ENCODE measurements at regions not wholly inside any gene's neighbourhood (a gene's known extent, or its start where the extent isn't known, plus 50 kb on each side); places are given as distances from the start of the nearest gene placed in this dataset.

DNA sequence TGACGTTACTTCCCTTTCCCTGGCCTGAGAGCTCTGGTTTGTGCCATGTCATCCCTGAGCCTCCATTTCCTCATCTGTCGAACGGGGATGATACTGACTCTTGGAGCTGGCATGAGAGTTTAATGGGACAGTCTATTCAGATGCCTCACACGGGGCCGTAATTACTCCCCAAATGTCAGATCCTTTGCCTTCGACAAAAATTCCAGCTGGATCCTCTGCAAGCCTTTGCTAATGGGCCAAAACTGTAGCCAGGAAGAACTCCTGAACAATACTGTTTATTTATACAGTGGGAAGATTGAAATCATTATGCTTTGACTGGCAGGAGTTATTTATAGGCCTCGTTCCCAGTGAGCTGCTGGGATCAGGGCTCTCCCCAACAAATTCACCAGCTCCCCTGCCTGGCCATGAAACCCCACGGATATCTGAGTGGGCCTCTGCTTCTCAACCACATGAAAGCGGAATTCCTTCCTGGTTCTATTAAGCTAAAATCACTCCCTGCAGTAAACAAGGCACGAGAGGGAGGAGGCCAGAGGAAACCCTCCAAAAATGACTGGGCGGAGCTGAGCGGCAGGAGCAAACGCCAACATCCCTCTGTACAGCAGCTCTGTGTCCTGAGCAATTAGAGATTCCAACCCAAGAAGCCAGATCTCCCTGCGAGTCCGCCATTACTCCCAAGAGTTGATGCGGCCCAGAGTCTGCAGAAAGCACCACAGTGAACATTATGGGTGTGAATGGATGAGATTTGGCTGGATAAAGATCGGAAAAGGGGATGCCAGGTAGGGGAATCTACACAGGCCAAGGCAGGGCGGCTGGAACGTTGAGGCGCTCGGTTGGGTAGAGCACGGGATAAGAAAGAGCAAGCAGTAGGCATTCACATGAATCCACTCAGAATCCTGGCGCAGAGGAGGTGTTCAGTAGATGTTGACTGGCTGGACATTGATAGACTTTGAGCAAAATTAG lies 326.1 kb downstream of the BCL11B start:
- no peak for DNase-seq

DNA sequence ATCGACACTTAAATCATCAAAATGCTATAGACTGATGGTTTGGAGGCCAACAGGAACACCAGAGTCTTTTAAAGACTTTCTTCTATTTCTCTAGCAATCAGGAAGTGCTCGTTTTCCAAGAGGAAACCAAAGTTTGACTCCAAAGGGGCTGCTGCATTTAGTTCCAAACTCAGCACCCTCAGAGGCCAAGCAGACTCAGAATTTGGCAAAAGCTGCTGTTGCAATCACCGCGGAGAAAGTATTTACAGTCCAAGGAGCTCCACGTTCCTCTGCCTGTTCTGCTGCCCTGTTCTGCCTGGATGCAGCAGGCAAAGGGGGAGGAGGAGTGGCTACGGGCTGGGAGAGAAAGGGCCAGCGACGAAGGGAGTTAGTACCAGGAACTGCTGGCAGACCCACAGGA lies 325.1 kb downstream of the BCL11B start:
- DNase-seq, result no peak

DNA sequence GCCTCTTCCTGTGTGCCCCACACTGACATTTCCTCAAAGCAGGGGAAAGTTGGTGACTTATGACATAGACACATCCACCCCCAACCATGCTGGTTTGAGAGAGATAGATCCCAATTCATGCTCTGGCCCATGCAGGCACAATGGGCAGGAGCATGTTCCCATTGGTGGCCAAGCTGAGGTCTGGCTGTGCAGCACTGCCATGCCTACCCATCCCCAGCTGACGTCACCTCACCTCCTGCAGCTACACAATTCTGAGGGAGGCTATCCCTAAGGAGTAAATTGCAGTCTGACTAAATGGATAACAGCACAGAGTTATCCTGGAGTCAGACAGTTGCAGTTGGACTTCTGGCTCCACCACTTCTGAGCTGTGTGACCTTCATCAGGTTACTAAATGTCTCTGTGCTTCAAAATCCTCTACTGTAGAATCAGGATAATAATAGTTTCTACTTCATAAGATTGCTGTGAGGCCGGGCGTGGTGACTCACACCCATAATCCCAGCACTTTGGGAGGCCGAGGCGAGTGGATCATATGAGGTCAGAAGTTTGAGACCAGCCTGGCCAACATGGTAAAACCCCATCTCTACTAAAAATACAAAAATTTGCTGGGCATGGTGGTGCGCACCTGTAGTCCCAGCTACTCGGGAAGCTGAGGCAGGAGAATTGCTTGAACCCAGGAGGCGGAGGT lies 323.9 kb downstream of the BCL11B start:
- DNase-seq, result no peak

DNA sequence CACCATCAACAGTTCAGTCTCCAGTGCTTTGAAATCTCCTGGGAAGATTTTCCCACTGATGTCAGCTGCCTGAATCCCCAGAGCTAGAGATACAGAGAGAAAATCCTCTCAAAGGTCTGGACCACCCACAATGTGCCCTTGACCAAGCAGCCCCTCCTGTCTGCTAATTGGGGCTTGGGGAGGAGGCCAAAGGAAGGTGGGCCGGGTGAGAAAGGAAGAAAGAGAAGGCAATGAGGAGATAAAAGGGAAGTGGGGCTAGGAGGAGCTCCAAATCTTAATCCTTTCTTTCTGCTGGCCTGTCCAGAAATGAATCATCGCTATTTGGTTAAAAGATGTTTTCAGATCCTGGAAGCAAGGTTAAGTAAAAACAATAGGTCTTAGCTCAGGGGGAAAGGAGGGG lies 322.9 kb downstream of the BCL11B start:
- DNase-seq, result no peak

DNA sequence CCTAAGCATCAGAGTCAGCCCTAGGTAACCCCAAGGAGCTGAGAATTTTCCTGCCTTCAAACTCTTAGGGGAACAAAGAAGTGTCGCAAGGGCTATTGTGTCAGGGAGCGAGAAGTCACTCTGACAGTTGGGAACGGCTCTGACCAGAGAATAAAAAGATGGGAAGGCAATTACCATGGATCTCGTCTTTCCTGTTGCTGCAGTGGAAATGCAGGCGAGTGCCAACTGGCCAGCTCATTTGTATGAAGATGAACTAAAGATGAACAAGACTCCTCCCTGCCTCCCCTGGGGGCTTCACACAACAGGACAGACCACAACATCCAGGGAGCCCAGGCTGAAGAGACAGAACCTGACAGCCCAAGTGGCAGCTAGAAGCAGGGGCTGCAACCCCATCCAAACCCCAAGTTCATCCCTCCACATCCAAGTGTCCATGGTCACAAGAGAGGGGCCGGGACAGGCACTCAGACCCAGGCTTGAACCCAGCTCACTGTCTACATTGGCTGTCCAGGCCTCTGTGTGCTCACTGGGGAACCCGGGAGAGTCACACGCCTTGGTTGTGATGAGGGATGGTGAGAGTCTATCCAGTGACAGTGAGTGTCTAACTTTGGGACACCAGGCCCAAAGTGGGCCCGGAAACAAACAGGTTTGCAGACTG lies 322.4 kb downstream of the BCL11B start:
- DNase-seq, result no peak

DNA sequence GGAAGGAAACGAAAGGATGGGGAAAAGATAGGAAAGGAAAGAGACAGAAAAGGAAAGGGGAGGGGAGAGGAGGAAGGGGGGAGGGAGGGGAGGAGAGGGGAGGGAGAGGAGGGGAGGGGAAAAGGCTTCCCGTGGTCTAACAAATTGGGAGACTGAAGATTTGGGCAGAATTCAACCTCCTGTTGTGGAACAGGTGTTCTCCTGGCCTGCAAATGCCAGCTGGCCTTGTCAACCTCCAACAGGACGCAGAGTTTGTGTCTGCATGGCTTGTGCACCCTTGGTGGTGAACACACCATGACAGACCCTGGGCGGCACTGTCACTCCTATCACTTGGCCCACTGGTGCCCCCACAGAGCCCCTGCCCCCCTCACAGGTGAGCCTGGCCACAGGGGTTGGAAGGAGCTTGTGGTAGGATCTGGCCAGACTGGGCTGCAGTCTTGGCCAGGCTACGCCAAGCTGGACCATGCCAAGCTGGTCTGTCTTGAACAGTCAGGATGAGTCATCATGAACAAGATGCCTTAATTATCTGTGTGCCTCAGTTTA lies 321.6 kb downstream of the BCL11B start:
- DNase-seq, result no peak

GRCh38 chr14:98951031-98951430 lies 321.0 kb downstream of the BCL11B start:
- no peak for DNase-seq

- DNase-seq, result no peak
Observed at GRCh38 chr14:98951521-98952152, 320.4 kb downstream of the BCL11B start.

- DNase-seq, result peak; percentile 26
Observed at GRCh38 chr14:98952593-98953350, 319.2 kb downstream of the BCL11B start.

- DNase-seq, result no peak
Observed at GRCh38 chr14:98953551-98954348, 318.2 kb downstream of the BCL11B start.

DNA sequence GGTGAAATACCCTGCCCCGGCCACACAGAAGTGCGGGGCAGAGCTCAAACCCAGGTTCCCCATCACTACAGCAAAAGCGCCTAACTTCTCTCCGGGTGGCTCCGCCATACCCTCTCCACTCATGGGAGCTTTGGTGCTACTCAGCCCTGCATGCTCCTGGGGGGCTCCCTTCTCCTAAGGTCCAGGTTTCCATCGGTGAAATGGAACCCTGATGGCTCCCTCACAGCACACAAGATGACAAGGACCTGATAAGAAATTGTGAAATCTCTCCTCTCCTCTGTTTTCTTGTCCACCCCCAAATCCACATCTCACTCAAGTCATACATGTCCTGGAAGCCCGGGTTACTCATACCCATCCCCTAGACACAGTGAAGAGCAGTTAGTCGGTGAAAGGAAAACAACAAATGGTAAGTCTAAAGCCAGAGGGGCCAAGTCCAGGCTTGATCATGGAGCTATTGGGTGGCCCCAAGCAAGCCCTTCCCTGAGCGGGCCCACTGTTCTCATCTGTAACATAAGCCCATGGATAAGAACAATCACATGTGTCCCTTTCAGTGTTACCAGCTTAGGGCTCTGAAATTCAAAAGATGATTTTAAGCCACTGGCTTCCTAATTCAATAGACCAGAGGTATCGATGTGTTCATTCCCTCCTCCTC lies 317.5 kb downstream of the BCL11B start:
- no peak for DNase-seq

GRCh38 chr14:98955036-98955740 lies 316.8 kb downstream of the BCL11B start:
- DNase-seq, result no peak

GRCh38 chr14:98955741-98956070 lies 316.3 kb downstream of the BCL11B start:
- DNase-seq, result no peak

- no peak for DNase-seq
Observed at GRCh38 chr14:98956181-98956580, 315.8 kb downstream of the BCL11B start.

GRCh38 chr14:98956661-98957060 lies 315.3 kb downstream of the BCL11B start:
- DNase-seq, result no peak

DNA sequence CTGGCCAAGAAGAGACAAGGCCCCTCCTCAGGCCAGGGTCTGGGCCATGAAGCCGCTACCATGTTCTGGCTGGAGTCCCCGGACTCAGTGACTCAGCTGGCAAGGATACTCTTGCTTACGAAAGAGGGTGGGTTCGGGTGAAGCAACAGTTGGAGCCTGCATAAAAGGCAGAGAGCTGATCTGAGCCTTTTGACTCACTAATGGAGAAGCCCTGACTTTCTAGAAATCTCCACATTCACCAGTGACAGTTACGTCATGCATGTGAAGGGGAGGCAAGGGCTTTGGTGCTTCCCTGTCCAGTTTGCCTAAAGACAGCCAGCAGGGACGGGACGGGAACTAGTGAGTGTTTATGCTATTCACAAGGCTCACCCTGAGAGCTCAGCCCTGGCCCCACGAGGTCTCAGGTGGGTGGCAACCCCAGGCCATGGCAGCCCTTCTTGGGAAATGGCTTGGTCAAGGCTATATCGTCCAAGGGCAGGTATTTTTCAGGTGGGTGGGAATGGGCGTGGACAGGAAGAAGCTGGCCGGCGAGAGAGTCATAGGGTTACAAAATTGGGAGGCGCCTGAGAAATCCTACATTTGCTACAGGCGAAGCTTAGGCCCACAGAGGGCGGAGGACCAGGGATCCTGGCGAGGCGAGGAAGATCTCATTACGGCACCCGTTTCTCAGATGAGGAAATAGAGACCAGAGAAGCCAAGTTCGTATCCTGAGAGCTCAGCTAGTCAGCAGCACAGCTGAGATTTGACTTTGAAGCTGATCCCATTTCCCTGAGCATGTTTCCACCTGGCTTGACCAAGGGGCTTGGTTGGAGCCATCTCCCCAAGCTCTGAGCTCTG lies 314.6 kb downstream of the BCL11B start:
- no peak for DNase-seq

DNA sequence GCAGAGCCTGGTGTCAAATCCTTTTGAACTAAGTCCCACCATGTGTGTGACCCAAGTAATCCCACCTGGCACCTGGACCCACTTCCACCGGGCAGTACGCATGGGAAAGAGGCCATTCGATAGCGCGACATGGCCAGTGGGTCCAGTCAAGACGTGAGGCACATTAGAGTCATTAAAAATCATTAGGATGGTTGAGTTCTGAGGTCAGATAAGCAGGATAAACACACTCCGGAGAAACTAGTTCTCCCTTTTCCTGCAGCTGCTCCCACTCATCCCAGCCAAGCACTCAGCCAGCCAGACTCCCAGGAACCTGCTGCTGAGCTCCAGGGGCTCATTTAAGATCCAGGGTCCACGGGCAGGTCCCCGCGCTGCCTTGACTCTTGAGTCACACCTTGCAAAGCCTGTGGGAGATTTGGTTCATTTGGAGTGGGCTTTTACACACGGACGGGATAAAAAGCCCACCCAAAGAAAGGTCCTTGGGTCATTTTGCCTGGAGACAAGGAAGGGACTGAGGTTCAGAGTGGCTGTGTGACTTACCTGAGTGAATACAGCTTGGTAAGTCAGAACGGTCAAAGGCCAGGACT lies 313.9 kb downstream of the BCL11B start:
- no peak for DNase-seq

DNA sequence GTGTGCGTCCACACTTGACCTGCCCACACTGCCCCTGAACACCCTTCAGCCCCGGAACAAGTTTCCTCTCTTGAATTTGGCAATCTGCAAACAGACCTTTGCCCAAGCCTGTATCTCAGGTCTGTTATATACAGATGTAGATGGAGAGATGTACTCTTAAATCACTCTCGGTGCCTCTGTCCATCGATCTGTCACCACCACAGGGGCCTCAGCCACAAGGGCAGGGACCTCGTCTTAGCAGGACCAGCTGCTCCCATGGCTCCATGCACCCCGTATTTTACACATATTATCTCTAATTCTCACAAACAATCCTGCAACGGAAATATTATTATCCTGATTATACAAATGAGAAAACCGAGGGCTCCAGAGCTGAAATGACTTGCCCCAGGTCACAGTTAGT lies 313.4 kb downstream of the BCL11B start:
- no peak for DNase-seq

GRCh38 chr14:98959410-98959809 lies 312.6 kb downstream of the BCL11B start:
- DNase-seq, result no peak

Measured in activated CD4-positive, alpha-beta T cell treated with anti-CD3 and anti-CD28 coated beads for 48 hours (primary cell).